ENCODE measurements at regions not wholly inside any gene's neighbourhood (a gene's known extent, or its start where the extent isn't known, plus 50 kb on each side); places are given as distances from the start of the nearest gene placed in this dataset.

DNA sequence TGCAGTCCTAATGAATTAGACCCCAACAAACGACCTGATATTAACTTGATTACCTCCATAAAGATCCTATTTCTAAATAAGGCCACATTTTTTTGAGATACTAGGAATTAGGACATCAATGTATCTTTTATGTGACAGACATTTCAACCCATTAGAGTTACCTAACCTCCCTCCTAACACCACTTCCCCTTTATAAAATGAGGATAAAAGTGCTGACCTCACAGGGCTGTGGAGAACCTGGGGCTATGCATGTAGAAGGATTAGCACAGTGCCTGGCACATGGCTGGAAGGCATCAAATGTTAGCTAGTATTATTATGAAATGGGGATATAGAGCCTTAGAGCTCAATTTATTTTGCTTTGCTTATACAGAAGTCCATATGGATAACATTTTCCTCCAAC, 53.5 kb upstream of the LRRN1 start:
- no peaks in the 10 kb centered on the region for H3K4me1 ChIP-seq (ENCODE audit: insufficient read depth, low read length)
- no peak for DNase-seq
- no peaks in the 10 kb centered on the region for H3K79me2 ChIP-seq (ENCODE audit: insufficient read depth, low read length)
- H3K36me3 ChIP-seq (ENCODE audit: insufficient read depth, low read length) = no peaks in the 10 kb centered on the region
- H3K27ac ChIP-seq (ENCODE audit: low read length) = no peak overlapping the region
- no peak overlapping the region for H2AFZ ChIP-seq (ENCODE audit: low read depth, low read length)
- no peaks in the 10 kb centered on the region for H3K27me3 ChIP-seq (ENCODE audit: insufficient read depth, low read length, poor library complexity)
- TF ChIP-seq CTCF (IDR thresholded peaks at IDR 0.05; ENCODE audit: borderline replicate concordance, extremely low read depth, low read length, poor library complexity, severe bottlenecking) = no peak
- TF ChIP-seq EZH2 (IDR thresholded peaks at IDR 0.05; ENCODE audit: borderline replicate concordance, low read depth, low read length, severe bottlenecking) = no peak
- no peak overlapping the region for H3K4me3 ChIP-seq (ENCODE audit: low read depth in 1 of 2, low read length in 2 of 2)
- ATAC-seq (ENCODE audit: insufficient read depth, low read depth) = no peak
- H3K9me3 ChIP-seq (ENCODE audit: insufficient read depth, low read length, severe bottlenecking) = no peaks in the 10 kb centered on the region
- no peaks in the 10 kb centered on the region for H4K20me1 ChIP-seq (ENCODE audit: insufficient read depth, low read length)
- H3K4me2 ChIP-seq (ENCODE audit: insufficient read depth, low read length) = no peak overlapping the region
- no peak overlapping the region for H3K9ac ChIP-seq (ENCODE audit: low read depth, low read length)

DNA sequence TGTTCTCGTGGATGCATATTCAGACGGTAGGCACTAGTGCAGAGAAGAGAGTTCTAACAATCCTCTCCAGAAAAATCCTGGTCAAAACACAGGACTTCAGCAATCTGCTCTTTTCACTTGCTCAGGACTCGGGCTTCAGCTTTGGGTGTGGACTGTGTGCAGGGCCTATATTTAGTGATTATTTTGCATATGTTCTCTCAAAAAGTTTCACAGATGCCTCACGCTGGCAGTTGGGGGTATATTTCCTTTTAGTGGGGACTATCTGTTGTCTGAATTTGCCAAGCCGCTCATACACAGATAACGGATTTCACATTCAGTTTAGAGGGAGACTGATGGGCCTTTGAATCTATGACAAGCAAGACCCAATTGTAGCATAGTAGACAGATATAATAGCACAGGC, 54.4 kb upstream of the LRRN1 start:
- TF ChIP-seq CTCF (IDR thresholded peaks at IDR 0.05; ENCODE audit: borderline replicate concordance, extremely low read depth, low read length, poor library complexity, severe bottlenecking) (no peak), EZH2 (IDR thresholded peaks at IDR 0.05; ENCODE audit: borderline replicate concordance, low read depth, low read length, severe bottlenecking) (no peak)
- Histone ChIP-seq H3K36me3 (ENCODE audit: insufficient read depth, low read length) (no peaks in the 10 kb centered on the region), H3K4me2 (ENCODE audit: insufficient read depth, low read length) (no peak overlapping the region), H3K4me1 (ENCODE audit: insufficient read depth, low read length) (no peaks in the 10 kb centered on the region), H2AFZ (ENCODE audit: low read depth, low read length) (no peak overlapping the region), H3K27ac (ENCODE audit: low read length) (no peak overlapping the region), H4K20me1 (ENCODE audit: insufficient read depth, low read length) (no peaks in the 10 kb centered on the region), H3K9ac (ENCODE audit: low read depth, low read length) (no peak overlapping the region), H3K9me3 (ENCODE audit: insufficient read depth, low read length, severe bottlenecking) (no peaks in the 10 kb centered on the region), H3K4me3 (ENCODE audit: low read depth in 1 of 2, low read length in 2 of 2) (no peak overlapping the region), H3K79me2 (ENCODE audit: insufficient read depth, low read length) (no peaks in the 10 kb centered on the region), H3K27me3 (ENCODE audit: insufficient read depth, low read length, poor library complexity) (no peaks in the 10 kb centered on the region)
- ATAC-seq (ENCODE audit: insufficient read depth, low read depth) = no peak
- DNase-seq = no peak

GRCh38 chr3:3743754-3744153, 55.5 kb upstream of the LRRN1 start:
- no peak overlapping the region for H3K4me2 ChIP-seq (ENCODE audit: insufficient read depth, low read length)
- no peak overlapping the region for H3K9ac ChIP-seq (ENCODE audit: low read depth, low read length)
- no peaks in the 10 kb centered on the region for H3K27me3 ChIP-seq (ENCODE audit: insufficient read depth, low read length, poor library complexity)
- no peak for TF ChIP-seq CTCF (IDR thresholded peaks at IDR 0.05; ENCODE audit: borderline replicate concordance, extremely low read depth, low read length, poor library complexity, severe bottlenecking)
- TF ChIP-seq EZH2 (IDR thresholded peaks at IDR 0.05; ENCODE audit: borderline replicate concordance, low read depth, low read length, severe bottlenecking) = no peak
- no peaks in the 10 kb centered on the region for H3K4me1 ChIP-seq (ENCODE audit: insufficient read depth, low read length)
- no peak overlapping the region for H3K4me3 ChIP-seq (ENCODE audit: low read depth in 1 of 2, low read length in 2 of 2)
- no peak for DNase-seq
- ATAC-seq (ENCODE audit: insufficient read depth, low read depth) = no peak
- no peaks in the 10 kb centered on the region for H3K79me2 ChIP-seq (ENCODE audit: insufficient read depth, low read length)
- no peak overlapping the region for H2AFZ ChIP-seq (ENCODE audit: low read depth, low read length)
- H3K36me3 ChIP-seq (ENCODE audit: insufficient read depth, low read length) = no peaks in the 10 kb centered on the region
- H3K9me3 ChIP-seq (ENCODE audit: insufficient read depth, low read length, severe bottlenecking) = no peaks in the 10 kb centered on the region
- no peaks in the 10 kb centered on the region for H4K20me1 ChIP-seq (ENCODE audit: insufficient read depth, low read length)
- no peak overlapping the region for H3K27ac ChIP-seq (ENCODE audit: low read length)

DNA sequence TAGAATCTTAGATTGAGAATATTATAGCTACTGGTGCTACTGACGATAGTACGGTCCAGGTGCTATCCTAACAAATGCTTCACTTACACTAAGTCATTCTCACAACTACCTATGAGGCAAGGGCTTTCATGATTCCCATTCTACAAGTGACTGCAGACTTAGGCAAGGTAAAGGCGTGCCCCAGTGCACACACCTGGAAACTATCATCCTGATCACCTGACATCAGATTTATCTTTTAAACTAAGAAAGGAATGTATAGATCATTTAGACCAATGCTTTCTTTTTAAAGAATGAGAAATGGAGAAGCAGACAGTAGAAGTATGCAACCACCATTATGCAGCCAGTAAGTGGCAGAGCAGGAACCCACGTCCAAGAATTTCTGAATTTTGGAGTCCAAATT, 59.2 kb upstream of the LRRN1 start:
- TF ChIP-seq CTCF (IDR thresholded peaks at IDR 0.05; ENCODE audit: borderline replicate concordance, extremely low read depth, low read length, poor library complexity, severe bottlenecking) = no peak
- TF ChIP-seq EZH2 (IDR thresholded peaks at IDR 0.05; ENCODE audit: borderline replicate concordance, low read depth, low read length, severe bottlenecking) = no peak
- Histone ChIP-seq H3K36me3 (ENCODE audit: insufficient read depth, low read length) (no peaks in the 10 kb centered on the region), H2AFZ (ENCODE audit: low read depth, low read length) (no peak overlapping the region), H3K9ac (ENCODE audit: low read depth, low read length) (no peak overlapping the region), H3K4me2 (ENCODE audit: insufficient read depth, low read length) (no peak overlapping the region), H3K9me3 (ENCODE audit: insufficient read depth, low read length, severe bottlenecking) (no peaks in the 10 kb centered on the region), H3K79me2 (ENCODE audit: insufficient read depth, low read length) (no peaks in the 10 kb centered on the region), H4K20me1 (ENCODE audit: insufficient read depth, low read length) (no peaks in the 10 kb centered on the region), H3K27ac (ENCODE audit: low read length) (no peak overlapping the region), H3K4me3 (ENCODE audit: low read depth in 1 of 2, low read length in 2 of 2) (no peak overlapping the region), H3K4me1 (ENCODE audit: insufficient read depth, low read length) (no peaks in the 10 kb centered on the region), H3K27me3 (ENCODE audit: insufficient read depth, low read length, poor library complexity) (no peaks in the 10 kb centered on the region)
- DNase-seq = no peak
- ATAC-seq (ENCODE audit: insufficient read depth, low read depth) = no peak
